ENCODE measurements at regions not wholly inside any gene's neighbourhood (a gene's known extent, or its start where the extent isn't known, plus 50 kb on each side); places are given as distances from the start of the nearest gene placed in this dataset.

DNA sequence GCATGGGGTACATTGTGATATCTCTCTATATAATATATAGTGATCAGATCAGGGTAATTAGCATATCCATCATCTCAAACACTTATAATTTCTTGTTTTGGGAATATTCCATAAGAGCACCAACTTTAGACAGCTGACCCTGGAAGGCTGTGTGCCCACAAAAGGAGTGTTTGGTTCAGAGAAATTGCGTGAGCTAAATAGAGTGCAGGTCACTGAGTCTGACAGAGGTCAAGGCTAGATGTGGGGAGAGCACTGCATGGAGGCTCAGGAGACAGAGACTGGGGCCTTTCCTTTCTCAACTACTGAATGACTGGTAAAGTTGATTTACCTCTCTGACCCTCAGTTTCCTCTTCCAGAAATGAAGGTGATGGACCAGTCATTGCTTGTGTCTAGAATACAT is 114.9 kb upstream of the ADGRF1 start:
- H3K27me3 ChIP-seq = no peaks in the 10 kb centered on the region
- ATAC-seq (no peak), DNase-seq (no peak)
- TF ChIP-seq, protein P1, sequence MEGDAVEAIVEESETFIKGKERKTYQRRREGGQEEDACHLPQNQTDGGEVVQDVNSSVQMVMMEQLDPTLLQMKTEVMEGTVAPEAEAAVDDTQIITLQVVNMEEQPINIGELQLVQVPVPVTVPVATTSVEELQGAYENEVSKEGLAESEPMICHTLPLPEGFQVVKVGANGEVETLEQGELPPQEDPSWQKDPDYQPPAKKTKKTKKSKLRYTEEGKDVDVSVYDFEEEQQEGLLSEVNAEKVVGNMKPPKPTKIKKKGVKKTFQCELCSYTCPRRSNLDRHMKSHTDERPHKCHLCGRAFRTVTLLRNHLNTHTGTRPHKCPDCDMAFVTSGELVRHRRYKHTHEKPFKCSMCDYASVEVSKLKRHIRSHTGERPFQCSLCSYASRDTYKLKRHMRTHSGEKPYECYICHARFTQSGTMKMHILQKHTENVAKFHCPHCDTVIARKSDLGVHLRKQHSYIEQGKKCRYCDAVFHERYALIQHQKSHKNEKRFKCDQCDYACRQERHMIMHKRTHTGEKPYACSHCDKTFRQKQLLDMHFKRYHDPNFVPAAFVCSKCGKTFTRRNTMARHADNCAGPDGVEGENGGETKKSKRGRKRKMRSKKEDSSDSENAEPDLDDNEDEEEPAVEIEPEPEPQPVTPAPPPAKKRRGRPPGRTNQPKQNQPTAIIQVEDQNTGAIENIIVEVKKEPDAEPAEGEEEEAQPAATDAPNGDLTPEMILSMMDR (IDR thresholded peaks at IDR 0.05) = no peak
- no peak for TF ChIP-seq POLR2A (IDR thresholded peaks at IDR 0.05)
- H3K4me1 ChIP-seq = peaks cover 0 to 22% (median 0%) of the 10 kb centered on the region in 12 donors
- no peak overlapping the region for H3K27ac ChIP-seq
- intact Hi-C loops (cut with DNase I) = no loop called here
- no peaks in the 10 kb centered on the region for H3K36me3 ChIP-seq
- WGBS, 4 donors = 88 to 97% (median 91%) methylated on average over 1 of the region's 1 CpG
- no peaks in the 10 kb centered on the region for H3K9me3 ChIP-seq
- no peak overlapping the region for H3K4me3 ChIP-seq

DNA sequence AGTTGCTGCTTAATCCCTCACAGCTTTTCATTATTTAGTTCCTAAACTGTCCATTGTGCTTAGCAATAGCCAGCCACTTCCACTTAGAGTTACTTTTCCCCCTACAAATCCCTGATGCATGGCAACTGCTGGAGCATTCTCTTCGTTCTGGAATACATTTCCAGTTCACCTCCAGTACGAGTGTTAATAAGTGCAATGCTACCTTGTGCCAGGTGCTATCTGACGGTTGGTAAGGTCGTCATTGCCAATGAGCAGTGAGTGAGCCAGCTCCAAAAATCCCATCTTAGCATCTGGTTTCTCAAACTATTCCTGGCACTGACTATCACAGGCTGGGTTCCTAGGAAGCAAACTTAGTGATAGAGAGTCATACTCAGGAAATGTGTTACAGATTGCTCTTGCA is 114.1 kb upstream of the ADGRF1 start:
- 77 to 95% (median 84%) methylated on average over 4 of the region's 4 CpGs for WGBS, 4 donors
- no peaks in the 10 kb centered on the region for H3K27me3 ChIP-seq
- ATAC-seq (no peak), DNase-seq (no peak)
- no peaks in the 10 kb centered on the region for H3K36me3 ChIP-seq
- no peak overlapping the region for H3K4me3 ChIP-seq
- peaks cover 0 to 14% (median 0%) of the 10 kb centered on the region in 12 donors for H3K4me1 ChIP-seq
- no peak overlapping the region for H3K27ac ChIP-seq
- TF ChIP-seq, protein P1 (IDR thresholded peaks at IDR 0.05) = no peak
- TF ChIP-seq POLR2A (IDR thresholded peaks at IDR 0.05) = no peak
- intact Hi-C loops (cut with DNase I) = no loop called here
- H3K9me3 ChIP-seq = no peaks in the 10 kb centered on the region

DNA sequence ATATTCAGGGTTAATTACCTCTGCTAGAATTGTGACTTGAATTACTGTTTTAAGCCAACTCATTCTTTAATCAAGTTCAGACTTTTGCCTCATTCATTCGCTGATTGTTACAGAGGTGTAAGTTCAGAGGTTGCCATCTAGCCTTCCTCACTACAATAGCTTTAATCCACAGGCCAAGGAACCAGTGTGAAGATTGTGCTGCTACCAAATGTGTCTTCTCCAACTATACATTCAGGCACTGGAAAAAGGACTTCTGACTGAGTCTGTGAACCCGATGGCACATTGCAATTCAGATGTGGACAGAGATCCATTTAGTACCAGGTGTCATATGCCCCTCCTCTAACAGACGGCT is 111.2 kb upstream of the ADGRF1 start:
- Histone ChIP-seq H3K27me3 (no peaks in the 10 kb centered on the region), H3K9me3 (peaks cover 0 to 5% (median 0%) of the 10 kb centered on the region in 12 donors), H3K36me3 (no peaks in the 10 kb centered on the region), H3K27ac (no peak overlapping the region), H3K4me3 (no peak overlapping the region), H3K4me1 (no peaks in the 10 kb centered on the region)
- no peak for ATAC-seq
- 83 to 96% (median 85%) methylated on average over 3 of the region's 3 CpGs for WGBS, 4 donors
- intact Hi-C loops (cut with DNase I) = no loop called here
- TF ChIP-seq POLR2A (IDR thresholded peaks at IDR 0.05) = no peak
- TF ChIP-seq, protein P1 (IDR thresholded peaks at IDR 0.05) = no peak
- DNase-seq = no peak

DNA sequence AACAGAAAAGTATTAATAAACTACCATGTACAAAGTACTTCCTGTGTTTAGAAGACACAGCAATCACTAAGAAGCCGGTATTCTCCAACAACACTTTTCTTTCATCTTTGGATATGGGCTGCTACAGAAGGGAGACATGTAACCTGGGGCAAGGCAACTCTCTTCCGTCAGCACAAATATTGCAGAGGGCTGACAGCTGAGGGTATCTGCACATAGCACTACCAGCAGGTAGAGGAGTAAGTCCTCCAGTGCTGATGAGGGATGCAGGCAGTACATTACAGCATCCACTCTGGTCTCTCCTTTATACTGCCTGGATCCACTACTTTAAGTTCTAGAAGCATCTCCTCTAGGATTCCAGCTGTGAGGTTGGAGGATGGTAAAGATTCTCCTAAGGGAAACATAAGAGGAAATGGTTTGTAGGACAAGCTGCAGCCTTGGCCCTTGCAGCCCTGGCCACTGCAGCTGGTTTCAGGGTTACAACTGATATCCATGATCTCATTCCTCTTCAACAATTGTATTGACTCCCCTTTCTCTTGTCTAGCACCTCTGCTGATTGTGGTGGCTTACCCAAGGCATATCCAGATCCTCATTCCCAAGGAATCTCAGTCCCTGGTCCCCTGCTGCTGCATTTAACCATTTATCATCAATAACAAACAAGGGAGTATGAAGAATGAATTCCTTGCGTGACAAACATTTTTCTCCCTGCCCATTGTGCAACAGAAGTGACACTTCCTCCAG is 110.7 kb upstream of the ADGRF1 start:
- intact Hi-C loops (cut with DNase I) = no loop called here
- H3K4me3 ChIP-seq = no peak overlapping the region
- DNase-seq (no peak), ATAC-seq (no peak)
- H3K4me1 ChIP-seq = peaks cover 0 to under 1% (median 0%) of the 10 kb centered on the region in 12 donors
- H3K9me3 ChIP-seq = peaks cover 0 to 5% (median 0%) of the 10 kb centered on the region in 12 donors
- H3K36me3 ChIP-seq = no peaks in the 10 kb centered on the region
- no peaks in the 10 kb centered on the region for H3K27me3 ChIP-seq
- H3K27ac ChIP-seq = no peak overlapping the region
- 79 to 85% (median 82%) methylated on average over 3 of the region's 3 CpGs for WGBS, 4 donors
- TF ChIP-seq POLR2A (IDR thresholded peaks at IDR 0.05) = no peak
- TF ChIP-seq, protein P1 (IDR thresholded peaks at IDR 0.05) = no peak
